Psoas muscle (tissue), 7 donors: ENCODE measurements at regions not wholly inside any gene's neighbourhood (a gene's known extent, or its start where the extent isn't known, plus 50 kb on each side); places are given as distances from the start of the nearest gene placed in this dataset.

Source experiments
- ATAC-seq, 4 donors: fragments of 200-7000 bp; cut with Tn5 transposase; one replicate each; pipeline ENCODE4 v1.9.1; 2020; ENCODE audit warnings: moderate library complexity in 3 of 4, mild to moderate bottlenecking in 2 of 4
- DNase-seq, 2 donors: peaks; one replicate each; pipeline ENCODE4 v3.0.0-alpha.2; 2020
- H3K27ac ChIP-seq: fragments of 200-600 bp; one replicate; pipeline ENCODE4 v1.8.0; 2022
- H3K27me3 ChIP-seq, 3 donors: fragments of 200-600 bp in 1 of 3; one replicate each; pipeline versions ENCODE4 v1.6.1 to v1.8.0; 2013 to 2022; ENCODE audit warnings: low read length in 2 of 3, mild to moderate bottlenecking in 2 of 3, moderate library complexity in 1 of 3; ENCODE audit not compliant: insufficient read depth in 3 of 3
- H3K36me3 ChIP-seq, 2 donors: fragments of 200-600 bp in 1 of 2; one replicate each; pipeline versions ENCODE4 v1.6.1 to v1.8.0; 2013 to 2022; ENCODE audit warnings: low read depth in 1 of 2, mild to moderate bottlenecking in 1 of 2, moderate library complexity in 1 of 2; ENCODE audit not compliant: insufficient read depth in 1 of 2
- H3K4me1 ChIP-seq: fragments of 200-600 bp; one replicate; pipeline ENCODE4 v1.8.0; 2022
- H3K4me3 ChIP-seq: fragments of 200-600 bp; one replicate; pipeline ENCODE4 v1.8.0; 2022; ENCODE audit warnings: mild to moderate bottlenecking
- H3K9me3 ChIP-seq: fragments of 200-600 bp; one replicate; pipeline ENCODE4 v1.8.0; 2022
- WGBS, 3 donors: extraction: QIAGEN DNeasy Blood & Tissue Kit; methylation state at CpG; one replicate each; pipeline versions ENCODE4 v1.1.6 to v1.1.7; 2013; 5-methylcytosine and 5-hydroxymethylcytosine counted together
- intact Hi-C, 2 donors: fragments of 100-400 bp; cut with DNase I; formaldehyde crosslinking; loops; one replicate each; pipeline versions ENCODE4 v1.11.0 to v1.14.2; 2022
- TF ChIP-seq, protein P1 (sequence below): fragments of 200-600 bp; IDR thresholded peaks from one replicate; pipeline ENCODE4 v1.8.0; 2022; ENCODE audit warnings: antibody characterized with exemption
- donor health status: healthy with polysubstance abuse.
- donor health status: DM: no; HTN: no; CAD: no; lungs with moderate emphysema.
- donor health status: Bipolar disorder and iron deficiency.
- donor health status: healthy.
- donor health status: DM: yes; HTN: yes; CAD: no.
- donor health status: DM: no; HTN: no; CAD: no.
- donor health status: DM: yes; HTN: yes; CAD: no.

DNA sequence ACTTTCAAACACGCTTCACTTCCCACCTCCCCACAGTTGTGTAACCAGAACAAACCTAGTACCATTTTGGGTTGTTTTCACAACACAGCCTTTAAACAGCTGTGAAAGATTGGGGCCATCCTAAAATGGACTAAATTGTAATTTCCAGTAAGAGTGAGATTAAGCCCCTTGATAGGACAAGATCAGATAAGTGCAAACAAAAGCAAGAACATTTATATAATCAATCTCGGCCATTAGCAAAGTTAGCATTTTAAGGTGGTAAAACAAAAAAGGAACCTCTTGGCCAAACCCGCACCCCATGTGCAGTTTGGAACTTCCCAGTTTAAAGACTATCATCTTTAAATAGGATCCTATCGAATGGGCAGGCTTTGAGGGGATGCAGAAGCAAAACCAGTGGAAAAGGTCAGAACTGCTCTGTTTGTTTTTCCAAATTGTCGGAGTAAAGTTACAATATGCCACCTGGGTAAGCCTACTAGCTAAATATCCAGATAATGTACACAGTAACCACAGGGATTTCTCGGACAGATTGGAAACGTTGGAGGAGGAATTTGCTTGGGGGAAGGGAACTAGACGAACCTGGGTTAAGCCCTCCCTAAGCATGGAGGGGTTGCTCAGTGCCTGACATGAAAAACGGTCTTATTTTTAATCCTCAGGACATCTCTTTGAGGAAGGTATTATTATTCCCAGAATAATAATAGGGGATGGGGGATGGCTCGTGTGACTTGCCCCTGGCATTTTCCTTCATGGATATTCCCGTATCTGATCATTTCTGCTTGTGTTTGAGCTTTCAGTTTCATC, 159.8 kb upstream of the SALL4 start:
- H3K27me3 ChIP-seq: peaks cover 0 to 4% (median 2%) of the 10 kb centered on the region in 3 donors
- H3K4me3 ChIP-seq: no peak overlapping the region
- TF ChIP-seq, protein P1, sequence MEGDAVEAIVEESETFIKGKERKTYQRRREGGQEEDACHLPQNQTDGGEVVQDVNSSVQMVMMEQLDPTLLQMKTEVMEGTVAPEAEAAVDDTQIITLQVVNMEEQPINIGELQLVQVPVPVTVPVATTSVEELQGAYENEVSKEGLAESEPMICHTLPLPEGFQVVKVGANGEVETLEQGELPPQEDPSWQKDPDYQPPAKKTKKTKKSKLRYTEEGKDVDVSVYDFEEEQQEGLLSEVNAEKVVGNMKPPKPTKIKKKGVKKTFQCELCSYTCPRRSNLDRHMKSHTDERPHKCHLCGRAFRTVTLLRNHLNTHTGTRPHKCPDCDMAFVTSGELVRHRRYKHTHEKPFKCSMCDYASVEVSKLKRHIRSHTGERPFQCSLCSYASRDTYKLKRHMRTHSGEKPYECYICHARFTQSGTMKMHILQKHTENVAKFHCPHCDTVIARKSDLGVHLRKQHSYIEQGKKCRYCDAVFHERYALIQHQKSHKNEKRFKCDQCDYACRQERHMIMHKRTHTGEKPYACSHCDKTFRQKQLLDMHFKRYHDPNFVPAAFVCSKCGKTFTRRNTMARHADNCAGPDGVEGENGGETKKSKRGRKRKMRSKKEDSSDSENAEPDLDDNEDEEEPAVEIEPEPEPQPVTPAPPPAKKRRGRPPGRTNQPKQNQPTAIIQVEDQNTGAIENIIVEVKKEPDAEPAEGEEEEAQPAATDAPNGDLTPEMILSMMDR: no peak

DNA sequence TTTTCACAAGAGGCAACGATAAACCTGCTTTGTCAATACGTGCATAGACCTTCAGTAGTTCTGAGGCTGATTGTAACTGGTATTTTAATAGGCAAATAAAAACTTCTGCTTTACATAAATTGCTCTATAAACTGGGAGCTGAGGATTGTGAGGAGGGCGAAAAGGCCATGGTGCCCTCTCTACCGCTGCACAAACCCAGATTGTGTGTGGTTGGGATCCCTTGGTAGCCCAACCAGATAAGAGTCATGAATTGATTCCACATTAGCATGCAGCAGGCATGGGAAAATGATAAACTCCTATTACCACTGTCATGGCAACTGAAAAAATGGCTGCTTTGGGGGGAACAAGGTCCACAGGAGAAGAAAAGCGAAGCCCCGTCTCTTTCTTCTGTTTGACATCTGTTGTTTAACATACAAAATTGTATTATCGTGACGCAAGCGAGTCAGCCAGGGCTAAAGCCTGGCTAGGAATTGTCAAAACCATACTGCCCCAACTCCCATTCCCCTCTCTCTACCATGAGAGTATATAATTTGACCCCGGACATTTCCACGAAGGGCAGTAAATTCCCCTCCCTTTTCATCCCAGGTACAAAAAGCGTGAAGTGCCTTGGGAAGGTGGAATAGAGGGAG, 157.8 kb upstream of the SALL4 start:
- peaks cover 0 to 4% (median 2%) of the 10 kb centered on the region in 3 donors for H3K27me3 ChIP-seq

More for the DNA sequence above, 159.8 kb upstream of the SALL4 start:
- intact Hi-C loops: no loop called here
- 43% methylated on average over 11 of the region's 11 CpGs for WGBS, 3 donors
- ATAC-seq (no peak), DNase-seq (no peak)
- no peaks in the 10 kb centered on the region for H3K9me3 ChIP-seq
- H3K27ac ChIP-seq: no peak overlapping the region
- H3K4me1 ChIP-seq: no peaks in the 10 kb centered on the region
- no peaks in the 10 kb centered on the region for H3K36me3 ChIP-seq

DNA sequence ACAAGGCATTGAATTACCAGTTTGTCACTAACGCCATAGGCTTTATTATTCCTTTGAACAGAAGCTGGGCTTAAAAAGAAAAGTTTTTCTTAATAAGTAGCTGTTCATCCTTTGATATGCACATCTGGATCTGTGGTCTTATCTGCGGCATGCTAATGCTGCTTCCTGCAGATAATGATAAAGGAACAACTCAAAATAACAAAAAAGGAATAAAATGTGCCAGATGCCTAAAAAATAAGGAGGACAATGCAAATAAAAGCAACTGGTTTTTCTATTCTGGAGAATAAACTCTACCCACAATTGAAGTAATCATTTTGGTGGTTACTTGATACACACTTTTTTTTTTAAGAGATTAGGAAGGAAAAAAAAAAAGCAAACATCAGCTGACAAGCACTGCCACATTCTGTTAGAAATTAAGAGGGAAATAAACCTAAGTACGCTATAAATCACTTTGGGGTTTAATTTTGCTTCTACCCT, 156.8 kb upstream of the SALL4 start:
- TF ChIP-seq, protein P1: no peak
- intact Hi-C loops: loop anchor here in 1 of 2 donors (10.0 kb wide), 1 partner anchor 154 kb away; the partner anchor contains the start of gene SALL4
- H3K27ac ChIP-seq: no peak overlapping the region
- DNase-seq (no peak), ATAC-seq (no peak)
- H3K4me1 ChIP-seq: no peaks in the 10 kb centered on the region
- no peaks in the 10 kb centered on the region for H3K9me3 ChIP-seq
- H3K27me3 ChIP-seq: peaks cover 0 to 4% (median 2%) of the 10 kb centered on the region in 3 donors
- WGBS, 3 donors: 42 to 48% (median 43%) methylated on average over 3 of the region's 3 CpGs
- no peak overlapping the region for H3K4me3 ChIP-seq
- no peaks in the 10 kb centered on the region for H3K36me3 ChIP-seq

More for the DNA sequence above, 157.8 kb upstream of the SALL4 start:
- Histone ChIP-seq H3K36me3 (no peaks in the 10 kb centered on the region), H3K9me3 (no peaks in the 10 kb centered on the region), H3K4me3 (no peak overlapping the region), H3K27ac (no peak overlapping the region), H3K4me1 (no peaks in the 10 kb centered on the region)
- no peak for DNase-seq
- TF ChIP-seq, protein P1: no peak
- intact Hi-C loops: no loop called here
- WGBS, 3 donors: 76 to 78% (median 76%) methylated on average over 12 of the region's 12 CpGs
- no peak for ATAC-seq

DNA sequence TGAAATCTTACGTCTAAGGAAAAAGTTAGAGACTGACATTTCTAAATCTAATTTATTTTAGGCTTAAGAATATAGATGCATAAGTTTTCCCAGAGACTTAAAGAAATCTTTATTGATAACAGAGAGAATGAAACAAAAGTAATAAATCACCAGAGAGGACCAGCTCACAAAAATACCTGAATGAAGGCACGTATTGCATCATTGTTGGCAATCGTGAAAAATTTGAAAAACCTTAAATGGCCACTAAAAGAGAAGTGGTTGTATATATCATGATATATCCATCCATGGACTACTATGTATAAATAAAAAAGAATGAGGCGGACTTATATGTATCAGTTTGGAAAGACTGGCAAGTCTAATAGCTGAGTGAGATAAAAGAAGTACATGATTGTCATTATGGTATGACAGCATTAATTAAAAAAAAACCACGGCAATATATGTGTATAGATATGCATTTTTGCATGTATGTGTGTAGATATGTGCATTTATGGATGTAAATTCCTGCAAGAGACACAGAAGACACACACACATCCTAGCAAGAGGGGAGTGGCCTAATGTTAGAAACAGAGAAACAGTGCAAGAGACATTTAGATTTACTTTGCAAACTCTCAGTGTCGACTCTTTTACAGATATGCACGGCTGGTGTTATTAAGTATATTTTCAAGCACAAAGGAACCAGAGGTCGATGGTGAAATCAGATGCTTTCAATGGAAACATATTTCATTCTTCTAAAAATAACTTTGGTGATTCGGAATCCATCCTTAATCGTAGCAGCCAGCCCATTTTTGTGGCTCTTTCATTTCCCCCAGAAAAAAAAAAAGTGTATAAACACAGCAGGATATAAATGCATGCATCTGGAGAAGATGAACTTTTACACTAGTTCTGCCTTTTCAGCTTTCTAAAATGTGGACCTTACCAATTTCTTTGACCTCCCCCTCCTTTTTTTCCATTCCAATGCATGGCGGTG, 156.1 kb upstream of the SALL4 start:
- no peaks in the 10 kb centered on the region for H3K36me3 ChIP-seq
- no peak for ATAC-seq
- H3K27ac ChIP-seq: no peak overlapping the region
- H3K4me1 ChIP-seq: no peaks in the 10 kb centered on the region
- H3K27me3 ChIP-seq: peaks cover 0 to 4% (median 2%) of the 10 kb centered on the region in 3 donors
- TF ChIP-seq, protein P1: no peak
- no peak overlapping the region for H3K4me3 ChIP-seq
- DNase-seq: no peak
- H3K9me3 ChIP-seq: no peaks in the 10 kb centered on the region
- 35 to 40% (median 38%) methylated on average over 11 of the region's 11 CpGs for WGBS, 3 donors
- intact Hi-C loops: loop anchor here in 1 of 2 donors (10.0 kb wide), 1 partner anchor 154 kb away; the partner anchor contains the start of gene SALL4
